Mesothelial cell of epicardium (in vitro differentiated cells): ENCODE measurements at regions not wholly inside any gene's neighbourhood (a gene's known extent, or its start where the extent isn't known, plus 50 kb on each side); places are given as distances from the start of the nearest gene placed in this dataset.

Source experiments
- DNase-seq, 2 experiments: peaks; one replicate each; pipeline ENCODE4 v3.0.0; 2021; ENCODE audit warnings: low spot score in 2 of 2; ENCODE audit not compliant: unreplicated experiment in 2 of 2
- H3K27ac Mint-ChIP-seq: 2 replicates; pipeline ENCODE4 v1.8.0; 2021; ENCODE audit warnings: mixed read lengths
- H3K27me3 Mint-ChIP-seq: 2 replicates; pipeline ENCODE4 v1.8.0; 2021; ENCODE audit warnings: low read depth, mixed read lengths
- H3K36me3 Mint-ChIP-seq: 2 replicates; pipeline ENCODE4 v1.8.0; 2021; ENCODE audit warnings: mixed read lengths
- H3K4me1 Mint-ChIP-seq: 2 replicates; pipeline ENCODE4 v1.8.0; 2021; ENCODE audit warnings: mixed read lengths
- H3K4me3 Mint-ChIP-seq: 2 replicates; pipeline ENCODE4 v1.8.0; 2021; ENCODE audit warnings: mild to moderate bottlenecking, moderate library complexity, mixed read lengths
- H3K9me3 Mint-ChIP-seq: 2 replicates; pipeline ENCODE4 v1.8.0; 2021; ENCODE audit warnings: mixed read lengths
- TF ChIP-seq, protein P1 (sequence below): fragments of 200-600 bp; sonication (generic); IDR thresholded peaks from one replicate; pipeline ENCODE4 v1.5.0; 2021; ENCODE audit warnings: antibody characterized with exemption; ENCODE audit not compliant: unreplicated experiment

- Mint-ChIP-seq H3K4me3 (no peak overlapping the region), H3K9me3 (peaks cover 9% of the 10 kb centered on the region), H3K27me3 (no peaks in the 10 kb centered on the region), H3K27ac (no peak overlapping the region), H3K4me1 (no peaks in the 10 kb centered on the region), H3K36me3 (no peaks in the 10 kb centered on the region)
- TF ChIP-seq, protein P1, sequence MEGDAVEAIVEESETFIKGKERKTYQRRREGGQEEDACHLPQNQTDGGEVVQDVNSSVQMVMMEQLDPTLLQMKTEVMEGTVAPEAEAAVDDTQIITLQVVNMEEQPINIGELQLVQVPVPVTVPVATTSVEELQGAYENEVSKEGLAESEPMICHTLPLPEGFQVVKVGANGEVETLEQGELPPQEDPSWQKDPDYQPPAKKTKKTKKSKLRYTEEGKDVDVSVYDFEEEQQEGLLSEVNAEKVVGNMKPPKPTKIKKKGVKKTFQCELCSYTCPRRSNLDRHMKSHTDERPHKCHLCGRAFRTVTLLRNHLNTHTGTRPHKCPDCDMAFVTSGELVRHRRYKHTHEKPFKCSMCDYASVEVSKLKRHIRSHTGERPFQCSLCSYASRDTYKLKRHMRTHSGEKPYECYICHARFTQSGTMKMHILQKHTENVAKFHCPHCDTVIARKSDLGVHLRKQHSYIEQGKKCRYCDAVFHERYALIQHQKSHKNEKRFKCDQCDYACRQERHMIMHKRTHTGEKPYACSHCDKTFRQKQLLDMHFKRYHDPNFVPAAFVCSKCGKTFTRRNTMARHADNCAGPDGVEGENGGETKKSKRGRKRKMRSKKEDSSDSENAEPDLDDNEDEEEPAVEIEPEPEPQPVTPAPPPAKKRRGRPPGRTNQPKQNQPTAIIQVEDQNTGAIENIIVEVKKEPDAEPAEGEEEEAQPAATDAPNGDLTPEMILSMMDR, result no peak
- DNase-seq, result no peak
Measured at GRCh38 chrX:106392346-106392745, 219.4 kb upstream of the RADX start.

DNA sequence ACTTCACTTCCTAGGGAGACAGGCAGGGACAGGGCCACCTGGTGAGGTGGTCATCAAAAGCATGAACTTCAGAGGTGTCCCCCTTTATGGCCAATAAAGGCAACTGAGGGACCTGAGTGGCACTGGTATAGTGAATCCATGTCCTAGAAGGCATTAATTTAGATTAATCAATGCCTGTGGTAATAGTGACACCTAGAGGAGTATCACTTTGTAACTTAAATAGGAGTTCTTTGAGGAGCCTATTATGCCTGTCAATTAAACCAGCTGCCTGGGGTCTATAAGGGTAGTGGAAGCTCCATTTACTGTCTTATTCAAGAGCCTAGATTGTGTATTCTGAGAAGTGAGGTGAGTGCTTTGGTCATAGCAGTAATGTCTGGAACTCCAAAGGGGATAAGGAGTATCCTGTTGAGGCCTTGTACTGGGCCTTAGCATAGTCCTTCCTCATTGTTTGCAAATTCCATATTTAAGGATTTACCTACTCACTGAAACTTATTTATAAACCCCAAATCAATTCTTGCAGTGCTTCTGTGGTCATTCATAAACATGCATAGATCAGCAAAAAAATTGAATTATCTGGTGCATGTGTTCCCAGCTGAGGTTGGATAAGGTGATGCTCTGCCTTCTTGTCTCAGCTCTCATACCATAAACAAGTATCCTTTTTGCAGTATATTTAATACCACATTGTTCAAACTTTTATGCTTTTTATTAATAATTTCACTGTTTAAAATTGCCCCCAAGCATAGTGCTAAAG is 213.8 kb upstream of the RADX start:
- no peak for DNase-seq
- Mint-ChIP-seq H3K27me3 (no peaks in the 10 kb centered on the region), H3K36me3 (no peaks in the 10 kb centered on the region), H3K9me3 (peaks cover 12% of the 10 kb centered on the region), H3K4me1 (no peaks in the 10 kb centered on the region), H3K4me3 (no peak overlapping the region), H3K27ac (no peak overlapping the region)
- TF ChIP-seq, protein P1, result no peak

GRCh38 chrX:106401965-106402559 is 209.7 kb upstream of the RADX start:
- TF ChIP-seq, protein P1, result no peak
- no peaks in the 10 kb centered on the region for H3K4me1 Mint-ChIP-seq
- no peaks in the 10 kb centered on the region for H3K36me3 Mint-ChIP-seq
- H3K27ac Mint-ChIP-seq, result no peak overlapping the region
- DNase-seq, result no peak
- H3K27me3 Mint-ChIP-seq, result no peaks in the 10 kb centered on the region
- no peak overlapping the region for H3K4me3 Mint-ChIP-seq
- peaks cover 10% of the 10 kb centered on the region for H3K9me3 Mint-ChIP-seq

DNA sequence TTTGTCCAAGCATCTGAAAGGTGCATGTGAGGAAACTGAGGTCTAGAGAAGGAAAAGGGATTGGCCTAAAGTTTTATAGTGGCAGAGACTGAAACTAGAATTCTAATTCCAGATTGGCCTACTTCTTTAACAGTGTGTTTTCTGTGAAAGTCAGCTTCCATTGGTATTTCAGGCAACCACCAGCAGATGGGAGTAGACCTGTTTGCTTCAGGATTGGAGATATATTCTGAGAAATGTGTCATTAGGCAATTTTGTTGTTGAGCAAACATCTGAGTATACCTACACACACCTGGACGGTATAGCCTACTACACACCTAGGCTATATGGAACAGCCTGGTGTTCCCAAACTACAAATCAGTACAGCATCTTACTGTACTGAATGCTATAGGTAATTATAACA is 207.3 kb upstream of the RADX start:
- H3K27ac Mint-ChIP-seq, result no peak overlapping the region
- TF ChIP-seq, protein P1, result no peak
- no peaks in the 10 kb centered on the region for H3K4me1 Mint-ChIP-seq
- H3K4me3 Mint-ChIP-seq, result no peak overlapping the region
- no peaks in the 10 kb centered on the region for H3K36me3 Mint-ChIP-seq
- no peak for DNase-seq
- no peaks in the 10 kb centered on the region for H3K27me3 Mint-ChIP-seq
- peaks cover 19% of the 10 kb centered on the region for H3K9me3 Mint-ChIP-seq

DNA sequence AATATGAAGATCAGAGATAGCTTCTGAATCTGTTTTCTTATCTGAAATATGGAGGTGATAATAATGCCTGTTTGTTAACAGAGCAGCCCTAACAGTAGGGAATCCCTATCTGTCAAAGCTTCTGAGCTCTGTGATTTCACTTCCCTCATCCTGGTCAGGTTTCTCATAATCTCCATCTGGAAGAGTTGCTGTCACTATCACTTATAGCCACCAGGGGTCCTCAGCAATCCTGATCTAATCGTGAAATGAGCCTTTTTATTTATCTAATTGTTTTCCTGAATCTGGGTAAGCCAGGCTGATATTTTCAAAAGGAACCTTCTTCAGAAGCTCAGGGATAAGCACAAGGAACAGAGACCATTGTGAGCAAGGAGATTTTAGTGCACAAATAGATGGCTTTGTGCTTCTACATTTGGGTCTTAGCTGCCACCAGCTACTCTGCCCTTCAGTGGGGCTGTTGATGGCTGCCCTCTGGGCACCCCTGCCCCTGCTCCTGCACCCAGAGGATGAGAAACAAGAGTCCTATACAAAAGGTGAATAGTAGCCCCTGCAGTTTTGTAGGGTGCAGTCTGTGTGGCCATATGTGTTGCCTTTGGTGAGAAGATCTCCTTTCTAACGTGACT is 196.4 kb upstream of the RADX start:
- no peaks in the 10 kb centered on the region for H3K4me1 Mint-ChIP-seq
- H3K4me3 Mint-ChIP-seq, result no peak overlapping the region
- TF ChIP-seq, protein P1, result peak; percentile 79
- no peaks in the 10 kb centered on the region for H3K36me3 Mint-ChIP-seq
- DNase-seq, result no peak
- peaks cover 30% of the 10 kb centered on the region for H3K9me3 Mint-ChIP-seq
- H3K27ac Mint-ChIP-seq, result no peak overlapping the region
- H3K27me3 Mint-ChIP-seq, result peaks cover 2% of the 10 kb centered on the region
